Vagina (tissue), 2 donors: ENCODE measurements at regions not wholly inside any gene's neighbourhood (a gene's known extent, or its start where the extent isn't known, plus 50 kb on each side); places are given as distances from the start of the nearest gene placed in this dataset.

ENCODE experiments used
- POLR2A ChIP-seq, 2 donors: fragments of 450-650 bp; IDR thresholded peaks; one replicate each; pipeline ENCODE4 v1.6.1; 2017; ENCODE audit warnings: antibody characterized with exemption in 2 of 2, mild to moderate bottlenecking in 2 of 2, moderate library complexity in 2 of 2
- TF ChIP-seq, protein P1 (sequence below), 3 experiments: fragments of 450-650 bp in 2 of 3; fragments of 200-600 bp in 1 of 3; sonication (generic) in 1 of 3; IDR thresholded peaks; one replicate each; pipeline ENCODE4 v1.5.1; 2017 to 2019; ENCODE audit warnings: antibody characterized with exemption in 3 of 3, mild to moderate bottlenecking in 2 of 3, moderate library complexity in 2 of 3

DNA sequence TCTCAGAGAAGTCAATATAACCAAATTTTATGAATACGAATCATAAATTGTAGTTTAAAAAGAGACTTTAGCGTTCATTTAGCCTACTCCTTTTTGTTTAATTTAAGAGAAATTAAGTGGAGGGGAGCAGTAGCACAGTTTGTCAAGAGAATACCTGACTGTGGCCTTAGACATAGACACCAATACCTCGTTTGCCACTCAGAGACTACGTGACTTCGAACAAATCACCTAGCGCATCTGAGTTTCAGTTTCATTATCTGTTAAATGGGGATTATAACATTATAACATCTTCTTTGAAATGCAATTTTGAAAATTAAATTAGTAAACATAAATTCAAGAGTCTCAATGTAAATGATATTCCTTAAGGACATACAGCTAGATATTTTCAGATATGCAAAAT lies 581.5 kb upstream of the VRK2 start:
- TF ChIP-seq POLR2A (IDR thresholded peaks at IDR 0.05): no peak
- TF ChIP-seq, protein P1, sequence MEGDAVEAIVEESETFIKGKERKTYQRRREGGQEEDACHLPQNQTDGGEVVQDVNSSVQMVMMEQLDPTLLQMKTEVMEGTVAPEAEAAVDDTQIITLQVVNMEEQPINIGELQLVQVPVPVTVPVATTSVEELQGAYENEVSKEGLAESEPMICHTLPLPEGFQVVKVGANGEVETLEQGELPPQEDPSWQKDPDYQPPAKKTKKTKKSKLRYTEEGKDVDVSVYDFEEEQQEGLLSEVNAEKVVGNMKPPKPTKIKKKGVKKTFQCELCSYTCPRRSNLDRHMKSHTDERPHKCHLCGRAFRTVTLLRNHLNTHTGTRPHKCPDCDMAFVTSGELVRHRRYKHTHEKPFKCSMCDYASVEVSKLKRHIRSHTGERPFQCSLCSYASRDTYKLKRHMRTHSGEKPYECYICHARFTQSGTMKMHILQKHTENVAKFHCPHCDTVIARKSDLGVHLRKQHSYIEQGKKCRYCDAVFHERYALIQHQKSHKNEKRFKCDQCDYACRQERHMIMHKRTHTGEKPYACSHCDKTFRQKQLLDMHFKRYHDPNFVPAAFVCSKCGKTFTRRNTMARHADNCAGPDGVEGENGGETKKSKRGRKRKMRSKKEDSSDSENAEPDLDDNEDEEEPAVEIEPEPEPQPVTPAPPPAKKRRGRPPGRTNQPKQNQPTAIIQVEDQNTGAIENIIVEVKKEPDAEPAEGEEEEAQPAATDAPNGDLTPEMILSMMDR (IDR thresholded peaks at IDR 0.05): no peak
